K562 (cell line): ENCODE measurements at regions not wholly inside any gene's neighbourhood (a gene's known extent, or its start where the extent isn't known, plus 50 kb on each side); places are given as distances from the start of the nearest gene placed in this dataset.

Source experiments
- ATAC-seq: fragments of 200-7000 bp; cut with Tn5 transposase; 3 replicates; pipeline ENCODE4 v1.9.1; 2020; ENCODE audit warnings: moderate library complexity
- BruUV-seq: library from RNA; stranded (reverse); fragments of 400-500 nt; replicated peaks from 2 replicates; lab custom pipeline; 2021; lab: Mats Ljungman, UMichigan
- CTCF ChIA-PET: fragments of 300-600 bp; formaldehyde crosslinking; extraction: SDS; loops from one replicate; lab custom pipeline; 2021; ENCODE audit warnings: low intra/inter-chr PET ratio; lab: Yijun Ruan, JAX
- POLR2A ChIA-PET: fragments of 300-600, 350-650 bp; sonication (Branson Sonifier 250); formaldehyde crosslinking; extraction: SDS; loops from one replicate; lab custom pipeline; 2021; ENCODE audit warnings: antibody characterized with exemption, inconsistent platforms; lab: Yijun Ruan, JAX
- DNase-seq, 4 experiments: peaks; one replicate each; pipeline versions ENCODE4 v3.0.0 to v3.0.0-alpha.2; 2011 to 2018; ENCODE audit warnings: low spot score in 3 of 4, mixed read lengths in 3 of 4; ENCODE audit errors: extremely low read depth in 1 of 4
- FAIRE-seq: peaks from 2 replicates; lab custom pipeline; 2011; peaks lifted over from hg19 to GRCh38; lab: Jason Lieb, UNC
- H2AFZ ChIP-seq: 2 replicates; pipeline ENCODE4 v1.6.0; 2011; ENCODE audit warnings: low read depth, low read length, control low read depth, inconsistent platforms
- H3K27ac ChIP-seq: fragments of 200-600 bp; 3 replicates; pipeline ENCODE4 v1.8.0; 2011; ENCODE audit warnings: low read depth, mild to moderate bottlenecking, control low read depth, inconsistent platforms, low read length, moderate library complexity, mixed read lengths; ENCODE audit errors: extremely low read depth
- H3K27me3 ChIP-seq, 2 experiments: fragments of 300-600 bp in 1 of 2; 2 replicates in 1 of 2; 3 replicates in 1 of 2; pipeline versions ENCODE4 v1.6.0 to v1.8.0; 2011; ENCODE audit warnings: inconsistent platforms in 2 of 2, low read length in 2 of 2, mild to moderate bottlenecking in 1 of 2, mixed read lengths in 1 of 2, moderate library complexity in 1 of 2; ENCODE audit not compliant: control insufficient read depth in 2 of 2, insufficient read depth in 2 of 2
- H3K36me3 ChIP-seq: fragments of 300-600 bp; 3 replicates; pipeline ENCODE4 v1.8.0; 2011; ENCODE audit warnings: mild to moderate bottlenecking, low read length, inconsistent platforms; ENCODE audit not compliant: control insufficient read depth, insufficient read depth
- H3K4me1 ChIP-seq, 2 experiments: fragments of 200-600 bp in 1 of 2; replicated peaks in 1 of 2; 2 replicates in 1 of 2; 3 replicates in 1 of 2; pipeline versions ENCODE4 v1.5.1 to v1.8.0; 2011; ENCODE audit warnings: inconsistent platforms in 2 of 2, low read length in 2 of 2, mild to moderate bottlenecking in 1 of 2, mixed read lengths in 1 of 2, moderate library complexity in 1 of 2; ENCODE audit not compliant: control insufficient read depth in 2 of 2, insufficient read depth in 2 of 2
- H3K4me2 ChIP-seq: 2 replicates; pipeline ENCODE4 v1.6.1; 2011; ENCODE audit warnings: low read length, control low read depth, inconsistent platforms, mixed read lengths; ENCODE audit not compliant: insufficient read depth
- H3K4me3 ChIP-seq: fragments of 200-600 bp; sonication (generic), shearing (Covaris generic); 2 replicates; pipeline ENCODE4 v1.5.1; 2016; ENCODE audit warnings: control low read depth, inconsistent platforms
- H3K79me2 ChIP-seq: fragments of 200-600 bp; 3 replicates; pipeline ENCODE4 v1.8.0; 2011; ENCODE audit warnings: low read length, inconsistent platforms; ENCODE audit not compliant: control insufficient read depth, insufficient read depth
- H3K9ac ChIP-seq, 2 experiments: 2 replicates each; pipeline versions ENCODE4 v1.6.0 to v1.6.1; 2011; ENCODE audit warnings: low read depth in 2 of 2, low read length in 2 of 2, control low read depth in 1 of 2, inconsistent platforms in 1 of 2, mild to moderate bottlenecking in 1 of 2, mixed read lengths in 1 of 2; ENCODE audit not compliant: insufficient read depth in 1 of 2
- H3K9me1 ChIP-seq: one replicate; pipeline ENCODE4 v1.6.0; 2011; ENCODE audit warnings: inconsistent platforms, mild to moderate bottlenecking, low read length, moderate library complexity; ENCODE audit not compliant: control insufficient read depth, insufficient read depth
- H3K9me3 ChIP-seq: replicated peaks from 2 replicates; pipeline ENCODE4 v1.5.1; 2011; ENCODE audit warnings: low read depth, low read length, inconsistent platforms; ENCODE audit not compliant: control insufficient read depth, insufficient read depth
- H4K20me1 ChIP-seq: replicated peaks from 2 replicates; pipeline ENCODE4 v1.6.1; 2011; ENCODE audit warnings: low read length, inconsistent platforms, mixed read lengths; ENCODE audit not compliant: control insufficient read depth, insufficient read depth
- ETV5 ChIP-seq: sonication (generic); formaldehyde crosslinking; IDR thresholded peaks from 2 replicates; pipeline ENCODE4 v1.4.0; 2020; ENCODE audit warnings: low read depth, mild to moderate bottlenecking, missing genetic modification reagents
- PHTF2 ChIP-seq: fragments of 250-450 bp; sonication (Bioruptor Pico); IDR thresholded peaks from 2 replicates; pipeline ENCODE4 v1.5.0; 2021; ENCODE audit warnings: mild to moderate bottlenecking
- SRSF3 ChIP-seq: fragments of 200-400 bp; formaldehyde crosslinking; IDR thresholded peaks from 2 replicates; pipeline ENCODE4 v1.6.1; 2016; ENCODE audit warnings: mild to moderate bottlenecking, low read length, moderate library complexity; ENCODE audit not compliant: insufficient read depth
- SUPT5H ChIP-seq: fragments of 450-650 bp; IDR thresholded peaks from 2 replicates; pipeline ENCODE4 v1.6.1; 2016
- ZFP1 ChIP-seq: fragments of 450-650 bp; formaldehyde crosslinking; IDR thresholded peaks from 2 replicates; pipeline ENCODE4 v1.4.0; 2020; ENCODE audit warnings: mild to moderate bottlenecking, mixed read lengths
- ZNF24 ChIP-seq: fragments of 450-650 bp; IDR thresholded peaks from 2 replicates; pipeline ENCODE4 v1.6.1; 2016
- ZNF696 ChIP-seq: fragments of 250-450 bp; sonication (Bioruptor Pico); conservative IDR thresholded peaks from 2 replicates; pipeline ENCODE4 v1.4.0; 2020; ENCODE audit warnings: mild to moderate bottlenecking, moderate library complexity
- WGBS: fragments of 100-300 bp; shearing (Covaris generic); methylation state at CpG from one replicate; pipeline ENCODE4 v1.1.6; 2016; ENCODE audit warnings: low coverage, mixed read lengths; ENCODE audit not compliant: insufficient coverage; ENCODE audit errors: missing lambda C conversion rate; 5-methylcytosine and 5-hydroxymethylcytosine counted together
- in situ Hi-C: fragments of 300-500 bp; cut with MboI; formaldehyde crosslinking; loops from 4 replicates; pipeline ENCODE4 v1.15.0; 2018; ENCODE audit warnings: inconsistent platforms, mixed read lengths
- intact Hi-C: fragments of 100-400 bp; cut with micrococcal nuclease; formaldehyde crosslinking; loops from 2 replicates; pipeline ENCODE4 v1.14.2; 2022
- TF ChIP-seq, protein P1 (sequence below): fragments of 450-650 bp; conservative IDR thresholded peaks from 2 replicates; pipeline ENCODE4 v1.6.1; 2016; ENCODE audit warnings: missing genetic modification characterization, low read depth, mild to moderate bottlenecking, control low read depth, missing compliant biosample characterization
- TF ChIP-seq, protein P2 (sequence below): fragments of 250-450 bp; sonication (Bioruptor Pico); IDR thresholded peaks from 2 replicates; pipeline ENCODE4 v1.5.0; 2021; ENCODE audit warnings: mild to moderate bottlenecking, borderline replicate concordance

DNA sequence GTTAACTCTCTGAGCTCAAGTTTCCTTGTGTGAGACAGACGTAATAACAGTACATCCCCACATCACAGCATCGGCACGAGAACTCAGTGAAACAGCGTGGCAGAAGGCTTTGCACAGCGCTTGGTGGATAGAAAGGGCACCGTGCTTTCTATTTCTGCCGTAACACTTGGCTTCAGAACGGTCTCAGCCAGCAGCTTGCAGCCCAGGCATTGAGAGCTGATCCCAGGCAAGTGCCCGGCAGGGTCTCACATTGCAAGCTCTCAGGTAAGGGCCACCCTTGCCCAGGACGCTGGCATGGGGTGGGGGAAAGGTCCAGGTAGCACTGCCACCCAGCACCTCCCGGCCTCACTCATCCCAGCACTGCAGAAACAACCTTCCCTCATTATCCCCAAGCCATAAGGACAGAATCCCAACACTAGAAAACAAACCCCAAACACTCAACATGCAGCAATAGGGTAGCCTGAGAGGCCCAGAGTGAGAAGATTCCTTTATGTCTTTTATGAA is 70.5 kb upstream of the ITGA11 start (continued):
- no peak for TF ChIP-seq PHTF2
- TF ChIP-seq ZNF696 (CRISPR knock-in tag): no peak

DNA sequence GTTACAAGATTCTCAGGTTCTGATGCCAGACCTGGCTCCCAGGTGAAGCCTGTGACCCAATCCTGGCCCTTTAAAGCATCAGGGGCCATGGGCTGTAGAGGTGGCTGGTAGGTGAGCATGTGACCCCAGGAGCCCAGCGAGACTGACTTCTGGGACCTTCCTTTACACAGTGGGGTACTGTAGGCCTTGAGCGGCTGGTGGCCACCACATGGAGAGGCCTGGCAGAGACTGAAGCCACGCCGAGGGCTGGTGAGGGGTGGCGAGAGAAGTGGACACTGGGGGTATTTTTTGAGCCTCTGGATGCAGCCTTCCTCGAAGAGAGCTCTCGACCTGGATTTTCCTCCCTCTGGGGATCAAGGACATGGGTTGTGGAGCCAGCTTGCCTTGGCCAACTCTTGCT is 71.2 kb upstream of the ITGA11 start:
- no peak overlapping the region for H3K4me3 ChIP-seq
- no peak overlapping the region for H3K9ac ChIP-seq
- H3K9me3 ChIP-seq: no peaks in the 10 kb centered on the region
- peaks cover 17 to 55% of the 10 kb centered on the region in 2 experiments; a peak in 4 of 5 replicates for H3K27me3 ChIP-seq
- no peaks in the 10 kb centered on the region for H3K36me3 ChIP-seq
- no peaks in the 10 kb centered on the region for H4K20me1 ChIP-seq
- no TSS peak for BruUV-seq
- no peak for DNase-seq
- H3K27ac ChIP-seq: no peak overlapping the region
- in situ Hi-C loops (no loop called here), intact Hi-C loops (no loop called here)
- ChIA-PET CTCF (no interaction called here), POLR2A (interaction anchor here (0.5 kb wide), 1 partner anchor 640 kb away, joined by 4 read pairs; no protein-coding TSS in a partner anchor)
- FAIRE-seq: no peak
- H2AFZ ChIP-seq: no peak overlapping the region
- H3K4me1 ChIP-seq: no peaks in the 10 kb centered on the region; a peak in 1 of 5 replicates
- WGBS: 0% methylated on average over 4 of the region's 7 CpGs
- H3K4me2 ChIP-seq: no peak overlapping the region
- TF ChIP-seq, protein P1, sequence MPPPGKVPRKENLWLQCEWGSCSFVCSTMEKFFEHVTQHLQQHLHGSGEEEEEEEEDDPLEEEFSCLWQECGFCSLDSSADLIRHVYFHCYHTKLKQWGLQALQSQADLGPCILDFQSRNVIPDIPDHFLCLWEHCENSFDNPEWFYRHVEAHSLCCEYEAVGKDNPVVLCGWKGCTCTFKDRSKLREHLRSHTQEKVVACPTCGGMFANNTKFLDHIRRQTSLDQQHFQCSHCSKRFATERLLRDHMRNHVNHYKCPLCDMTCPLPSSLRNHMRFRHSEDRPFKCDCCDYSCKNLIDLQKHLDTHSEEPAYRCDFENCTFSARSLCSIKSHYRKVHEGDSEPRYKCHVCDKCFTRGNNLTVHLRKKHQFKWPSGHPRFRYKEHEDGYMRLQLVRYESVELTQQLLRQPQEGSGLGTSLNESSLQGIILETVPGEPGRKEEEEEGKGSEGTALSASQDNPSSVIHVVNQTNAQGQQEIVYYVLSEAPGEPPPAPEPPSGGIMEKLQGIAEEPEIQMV: no peak
- TF ChIP-seq ZNF24 (no peak), SRSF3 (no peak), ZFP1 (CRISPR knock-in tag) (no peak), ETV5 (CRISPR knock-in tag) (no peak), SUPT5H (no peak)
- TF ChIP-seq, protein P2, sequence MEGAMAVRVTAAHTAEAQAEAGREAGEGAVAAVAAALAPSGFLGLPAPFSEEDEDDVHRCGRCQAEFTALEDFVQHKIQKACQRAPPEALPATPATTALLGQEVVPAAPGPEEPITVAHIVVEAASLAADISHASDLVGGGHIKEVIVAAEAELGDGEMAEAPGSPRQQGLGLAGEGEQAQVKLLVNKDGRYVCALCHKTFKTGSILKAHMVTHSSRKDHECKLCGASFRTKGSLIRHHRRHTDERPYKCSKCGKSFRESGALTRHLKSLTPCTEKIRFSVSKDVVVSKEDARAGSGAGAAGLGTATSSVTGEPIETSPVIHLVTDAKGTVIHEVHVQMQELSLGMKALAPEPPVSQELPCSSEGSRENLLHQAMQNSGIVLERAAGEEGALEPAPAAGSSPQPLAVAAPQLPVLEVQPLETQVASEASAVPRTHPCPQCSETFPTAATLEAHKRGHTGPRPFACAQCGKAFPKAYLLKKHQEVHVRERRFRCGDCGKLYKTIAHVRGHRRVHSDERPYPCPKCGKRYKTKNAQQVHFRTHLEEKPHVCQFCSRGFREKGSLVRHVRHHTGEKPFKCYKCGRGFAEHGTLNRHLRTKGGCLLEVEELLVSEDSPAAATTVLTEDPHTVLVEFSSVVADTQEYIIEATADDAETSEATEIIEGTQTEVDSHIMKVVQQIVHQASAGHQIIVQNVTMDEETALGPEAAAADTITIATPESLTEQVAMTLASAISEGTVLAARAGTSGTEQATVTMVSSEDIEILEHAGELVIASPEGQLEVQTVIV (CRISPR knock-in tag): no peak
- TF ChIP-seq, all 486 proteins: peak for 0
- Histone ChIP-seq H3K9me1 (no peaks in the 10 kb centered on the region), H3K79me2 (no peaks in the 10 kb centered on the region)
- ATAC-seq: no peak
